ENCODE measurements at regions not wholly inside any gene's neighbourhood (a gene's known extent, or its start where the extent isn't known, plus 50 kb on each side); places are given as distances from the start of the nearest gene placed in this dataset.

GRCh38 chr14:101476258-101476915 lies 84.9 kb upstream of the DIO3 start:
- H3K9me2 ChIP-seq (ENCODE audit: insufficient read depth) = no peaks in the 10 kb centered on the region
- ATAC-seq = peak; percentile 20
- peak overlapping the region; percentile 6; the same call in 1 of the 2 replicates for H3K27ac ChIP-seq (ENCODE audit: low read depth, low read length)
- no peaks in the 10 kb centered on the region for H3K36me3 ChIP-seq (ENCODE audit: control insufficient read depth in 1 of 2, insufficient read depth in 2 of 2, low read length in 2 of 2)
- no peaks in the 10 kb centered on the region for H3K79me2 ChIP-seq (ENCODE audit: insufficient read depth, low read length)
- ChIA-PET RAD21 (ENCODE audit: low non-redundant PET in 1 of 2, low total read pairs in 2 of 2, uncharacterized antibody in 2 of 2, unreplicated experiment in 2 of 2) (interaction anchor here in 1 of 2 experiments (1.1 kb wide), 1 partner anchor 141 kb away, joined by 3 read pairs; no protein-coding TSS in a partner anchor), CTCF (no interaction called here), POLR2A (no interaction called here)
- TF ChIP-seq CBX3 (IDR thresholded peaks at IDR 0.05; ENCODE audit: low read depth) (no peak), RAD21 (IDR thresholded peaks at IDR 0.05; ENCODE audit: low read depth) (no peak), FOSL1 (IDR thresholded peaks at IDR 0.05; ENCODE audit: low read depth) (no peak), POLR2AphosphoS5 (IDR thresholded peaks at IDR 0.05; ENCODE audit: low read depth, low read length) (no peak), ATF3 (IDR thresholded peaks at IDR 0.05) (no peak), YY1 (IDR thresholded peaks at IDR 0.05; ENCODE audit: extremely low read depth, insufficient replicate concordance, low read depth, low read length) (no peak), EGR1 (IDR thresholded peaks at IDR 0.05; ENCODE audit: low read depth) (no peak), SRF (IDR thresholded peaks at IDR 0.05; ENCODE audit: low read depth) (no peak), ZBTB33 (IDR thresholded peaks at IDR 0.05; ENCODE audit: extremely low read depth, insufficient replicate concordance, low read length) (no peak)
- intact Hi-C loops (cut with micrococcal nuclease) = no loop called here
- H3K27me3 ChIP-seq (ENCODE audit: insufficient read depth, low read length) = no peaks in the 10 kb centered on the region
- no peaks in the 10 kb centered on the region for H3K9me3 ChIP-seq (ENCODE audit: control insufficient read depth in 1 of 2, insufficient read depth in 1 of 2, low read depth in 1 of 2, low read length in 2 of 2)
- no peaks in the 10 kb centered on the region for H4K20me1 ChIP-seq (ENCODE audit: insufficient read depth)
- BruUV-seq (replicated peaks) = no TSS peak
- H3K9ac ChIP-seq (ENCODE audit: low read length) = peak overlapping the region; percentile 33; the same call in 1 of the 2 replicates
- peak overlapping the region; percentile 19 to 47; a peak in 3 of 4 replicates for H3K4me3 ChIP-seq (replicated peaks in 1 of 2; ENCODE audit: low read depth in 1 of 2, low read length in 2 of 2)
- no peak for DNase-seq (ENCODE audit: low read depth, low spot score)
- peak overlapping the region; percentile 84 for H3K4me2 ChIP-seq (ENCODE audit: low read length)
- H2AFZ ChIP-seq (ENCODE audit: low read depth, low read length, poor library complexity, severe bottlenecking) = peak overlapping the region; percentile 54
- peaks cover 26 to 30% of the 10 kb centered on the region in 2 experiments for H3K4me1 ChIP-seq (ENCODE audit: control insufficient read depth in 1 of 2, insufficient read depth in 2 of 2, low read length in 2 of 2)
